Mammary epithelial cell (primary cell): ENCODE measurements at regions not wholly inside any gene's neighbourhood (a gene's known extent, or its start where the extent isn't known, plus 50 kb on each side); places are given as distances from the start of the nearest gene placed in this dataset.

Experiments used
- CTCF ChIP-seq, 2 donors: IDR thresholded peaks in 1 of 2; conservative IDR thresholded peaks in 1 of 2; 2 replicates each; pipeline ENCODE4 v1.5.1; 2011 to 2012; ENCODE audit warnings: inconsistent platforms in 2 of 2, low read length in 2 of 2, mild to moderate bottlenecking in 2 of 2, control low read depth in 1 of 2, low read depth in 1 of 2; ENCODE audit not compliant: insufficient read depth in 1 of 2; ENCODE audit errors: extremely low read depth in 1 of 2
- EZH2 ChIP-seq: IDR thresholded peaks from 2 replicates; pipeline ENCODE4 v1.6.1; 2012; ENCODE audit warnings: low read length, inconsistent platforms, borderline replicate concordance

- TF ChIP-seq CTCF (conservative IDR thresholded peaks at IDR 0.05 in 1 of 2, IDR thresholded peaks at IDR 0.05 in 1 of 2; ENCODE audit: extremely low read depth in 1 of 2, insufficient read depth in 1 of 2, low read depth in 1 of 2, low read length in 2 of 2): no peak
- no peak for TF ChIP-seq EZH2
Observed at GRCh38 chr12:92007787-92008186, 137.9 kb downstream of the BTG1 start.
